OCI-LY1 (cell line): ENCODE measurements at regions not wholly inside any gene's neighbourhood (a gene's known extent, or its start where the extent isn't known, plus 50 kb on each side); places are given as distances from the start of the nearest gene placed in this dataset.

Experiments
- H2AFZ ChIP-seq: fragments of 200-600 bp; sonication (generic), shearing (Covaris generic); 2 replicates; pipeline ENCODE4 v1.6.0; 2014; ENCODE audit warnings: antibody characterized with exemption, mild to moderate bottlenecking, low read length
- H3F3A ChIP-seq: fragments of 200-600 bp; sonication (generic), shearing (Covaris generic); 2 replicates; pipeline ENCODE4 v1.6.0; 2014; ENCODE audit warnings: mild to moderate bottlenecking, antibody characterized with exemption, low read length, moderate library complexity; ENCODE audit not compliant: insufficient read depth
- H3K27ac ChIP-seq: fragments of 200-600 bp; sonication (generic); 2 replicates; pipeline ENCODE4 v1.5.1; 2014; ENCODE audit warnings: low read length, mixed run types, mild to moderate bottlenecking, low read depth; ENCODE audit not compliant: poor library complexity, severe bottlenecking
- H3K27me3 ChIP-seq: fragments of 200-600 bp; sonication (generic); 2 replicates; pipeline ENCODE4 v1.6.0; 2014; ENCODE audit warnings: antibody characterized with exemption, mild to moderate bottlenecking, low read length, moderate library complexity; ENCODE audit not compliant: insufficient read depth
- H3K36me3 ChIP-seq: fragments of 200-600 bp; sonication (generic); 2 replicates; pipeline ENCODE4 v1.6.1; 2014; ENCODE audit warnings: mild to moderate bottlenecking, antibody characterized with exemption, low read length, moderate library complexity, mixed read lengths; ENCODE audit not compliant: insufficient read depth
- H3K4me1 ChIP-seq: fragments of 200-600 bp; sonication (generic); 2 replicates; pipeline ENCODE4 v1.5.1; 2014; ENCODE audit warnings: mild to moderate bottlenecking, low read length, moderate library complexity; ENCODE audit not compliant: insufficient read depth, severe bottlenecking
- H3K4me2 ChIP-seq: fragments of 200-600 bp; sonication (generic), shearing (Covaris generic); 2 replicates; pipeline ENCODE4 v1.6.1; 2014; ENCODE audit warnings: low read length
- H3K4me3 ChIP-seq: fragments of 200-600 bp; sonication (generic); 2 replicates; pipeline ENCODE4 v1.5.1; 2014; ENCODE audit warnings: low read length, low read depth, mild to moderate bottlenecking, mixed read lengths; ENCODE audit not compliant: poor library complexity, severe bottlenecking
- H3K79me2 ChIP-seq: fragments of 200-600 bp; shearing (Covaris generic); 2 replicates; pipeline ENCODE4 v1.6.1; 2016; ENCODE audit warnings: mixed run types, low read length, mixed read lengths; ENCODE audit not compliant: insufficient read depth
- H3K9ac ChIP-seq: fragments of 200-600 bp; sonication (generic), shearing (Covaris generic); 2 replicates; pipeline ENCODE4 v1.6.1; 2014; ENCODE audit warnings: mild to moderate bottlenecking, low read length, mixed read lengths
- H3K9me2 ChIP-seq: fragments of 200-600 bp; sonication (generic), shearing (Covaris generic); 2 replicates; pipeline ENCODE4 v1.6.1; 2014; ENCODE audit warnings: low read depth, mild to moderate bottlenecking, low read length, mixed read lengths
- H3K9me3 ChIP-seq: fragments of 200-600 bp; shearing (Covaris generic); 2 replicates; pipeline ENCODE4 v1.6.1; 2014; ENCODE audit warnings: low read length, mixed read lengths
- H4K20me1 ChIP-seq: fragments of 200-600 bp; sonication (generic), shearing (Covaris generic); 2 replicates; pipeline ENCODE4 v1.6.0; 2016; ENCODE audit warnings: mild to moderate bottlenecking, low read length; ENCODE audit not compliant: insufficient read depth
- CTCF ChIP-seq: fragments of 200-600 bp; sonication (generic), shearing (Covaris generic); IDR thresholded peaks from 2 replicates; pipeline ENCODE4 v1.5.1; 2017; ENCODE audit warnings: mild to moderate bottlenecking, antibody characterized with exemption, low read length, moderate library complexity, mixed read lengths
- EZH2 ChIP-seq: fragments of 200-600 bp; sonication (generic), shearing (Covaris generic); IDR thresholded peaks from 2 replicates; pipeline ENCODE4 v1.8.0; 2017; ENCODE audit warnings: borderline replicate concordance, mixed run types, mild to moderate bottlenecking, antibody characterized with exemption, low read length, moderate library complexity, mixed read lengths

GRCh38 chr4:25494166-25494565 is 117.1 kb downstream of the ANAPC4 start:
- Histone ChIP-seq H4K20me1 (no peaks in the 10 kb centered on the region), H3K9me2 (no peaks in the 10 kb centered on the region), H3K9me3 (no peaks in the 10 kb centered on the region), H3K79me2 (no peaks in the 10 kb centered on the region), H2AFZ (no peak overlapping the region), H3K36me3 (no peaks in the 10 kb centered on the region), H3F3A (no peaks in the 10 kb centered on the region), H3K9ac (no peak overlapping the region), H3K27ac (no peak overlapping the region), H3K4me2 (no peak overlapping the region), H3K4me1 (no peaks in the 10 kb centered on the region), H3K4me3 (no peak overlapping the region), H3K27me3 (no peaks in the 10 kb centered on the region)
- TF ChIP-seq EZH2 (no peak), CTCF (no peak)

- no peaks in the 10 kb centered on the region for H3K27me3 ChIP-seq
- no peaks in the 10 kb centered on the region for H3K36me3 ChIP-seq
Measured at GRCh38 chr4:25500626-25501316, 123.7 kb downstream of the ANAPC4 start.

GRCh38 chr4:25502115-25502514 is 125.1 kb downstream of the ANAPC4 start:
- no peaks in the 10 kb centered on the region for H3F3A ChIP-seq
- TF ChIP-seq CTCF, result no peak
- no peak for TF ChIP-seq EZH2
- H2AFZ ChIP-seq, result no peak overlapping the region
- no peak overlapping the region for H3K9ac ChIP-seq
- no peaks in the 10 kb centered on the region for H3K27me3 ChIP-seq
- no peak overlapping the region for H3K4me2 ChIP-seq
- H3K36me3 ChIP-seq, result no peaks in the 10 kb centered on the region
- no peaks in the 10 kb centered on the region for H4K20me1 ChIP-seq
- H3K79me2 ChIP-seq, result no peaks in the 10 kb centered on the region
- H3K4me1 ChIP-seq, result no peaks in the 10 kb centered on the region
- no peak overlapping the region for H3K4me3 ChIP-seq
- no peak overlapping the region for H3K27ac ChIP-seq
- H3K9me2 ChIP-seq, result no peaks in the 10 kb centered on the region
- H3K9me3 ChIP-seq, result no peaks in the 10 kb centered on the region

More at GRCh38 chr4:25500626-25501316, 123.7 kb downstream of the ANAPC4 start:
- no peaks in the 10 kb centered on the region for H4K20me1 ChIP-seq
- no peaks in the 10 kb centered on the region for H3K9me3 ChIP-seq
- no peaks in the 10 kb centered on the region for H3K9me2 ChIP-seq
- H3K4me2 ChIP-seq, result no peak overlapping the region
- H3K4me3 ChIP-seq, result no peak overlapping the region
- H3K79me2 ChIP-seq, result no peaks in the 10 kb centered on the region
- H3F3A ChIP-seq, result no peaks in the 10 kb centered on the region
- H2AFZ ChIP-seq, result no peak overlapping the region
- H3K27ac ChIP-seq, result no peak overlapping the region
- H3K9ac ChIP-seq, result no peak overlapping the region
- TF ChIP-seq EZH2 (no peak), CTCF (no peak)
- no peaks in the 10 kb centered on the region for H3K4me1 ChIP-seq
